Panc1 (cell line): ENCODE measurements at regions not wholly inside any gene's neighbourhood (a gene's known extent, or its start where the extent isn't known, plus 50 kb on each side); places are given as distances from the start of the nearest gene placed in this dataset.

Source experiments
- POLR2AphosphoS5 ChIP-seq: IDR thresholded peaks from 2 replicates; pipeline ENCODE4 v1.6.1; 2012; ENCODE audit warnings: mild to moderate bottlenecking, low read depth, low read length, moderate library complexity
- REST ChIP-seq, 2 experiments: IDR thresholded peaks; 2 replicates each; pipeline ENCODE4 v1.6.1; 2011 to 2012; ENCODE audit warnings: low read depth in 2 of 2, control low read depth in 1 of 2, low read length in 1 of 2, mild to moderate bottlenecking in 1 of 2, moderate library complexity in 1 of 2; ENCODE audit not compliant: insufficient read depth in 1 of 2
- SIN3A ChIP-seq: IDR thresholded peaks from 2 replicates; pipeline ENCODE4 v1.6.1; 2012; ENCODE audit warnings: low read depth, mild to moderate bottlenecking, low read length, moderate library complexity, borderline replicate concordance; ENCODE audit not compliant: insufficient read depth
- TCF7L2 ChIP-seq: IDR thresholded peaks from 2 replicates; pipeline ENCODE4 v1.6.1; 2011; ENCODE audit warnings: mild to moderate bottlenecking, low read depth, low read length, inconsistent platforms
- TF ChIP-seq, protein P1 (sequence below): fragments of 450-650 bp; IDR thresholded peaks from 2 replicates; pipeline ENCODE4 v1.5.1; 2017; ENCODE audit warnings: mild to moderate bottlenecking

GRCh38 chr4:149102765-149103164, 660.6 kb upstream of the NR3C2 start:
- TF ChIP-seq, protein P1, sequence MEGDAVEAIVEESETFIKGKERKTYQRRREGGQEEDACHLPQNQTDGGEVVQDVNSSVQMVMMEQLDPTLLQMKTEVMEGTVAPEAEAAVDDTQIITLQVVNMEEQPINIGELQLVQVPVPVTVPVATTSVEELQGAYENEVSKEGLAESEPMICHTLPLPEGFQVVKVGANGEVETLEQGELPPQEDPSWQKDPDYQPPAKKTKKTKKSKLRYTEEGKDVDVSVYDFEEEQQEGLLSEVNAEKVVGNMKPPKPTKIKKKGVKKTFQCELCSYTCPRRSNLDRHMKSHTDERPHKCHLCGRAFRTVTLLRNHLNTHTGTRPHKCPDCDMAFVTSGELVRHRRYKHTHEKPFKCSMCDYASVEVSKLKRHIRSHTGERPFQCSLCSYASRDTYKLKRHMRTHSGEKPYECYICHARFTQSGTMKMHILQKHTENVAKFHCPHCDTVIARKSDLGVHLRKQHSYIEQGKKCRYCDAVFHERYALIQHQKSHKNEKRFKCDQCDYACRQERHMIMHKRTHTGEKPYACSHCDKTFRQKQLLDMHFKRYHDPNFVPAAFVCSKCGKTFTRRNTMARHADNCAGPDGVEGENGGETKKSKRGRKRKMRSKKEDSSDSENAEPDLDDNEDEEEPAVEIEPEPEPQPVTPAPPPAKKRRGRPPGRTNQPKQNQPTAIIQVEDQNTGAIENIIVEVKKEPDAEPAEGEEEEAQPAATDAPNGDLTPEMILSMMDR, result no peak
- TF ChIP-seq SIN3A, result no peak
- no peak for TF ChIP-seq TCF7L2
- TF ChIP-seq POLR2AphosphoS5, result no peak
- TF ChIP-seq REST (IDR thresholded peaks at IDR 0.05; ENCODE audit: insufficient read depth in 1 of 2, low read depth in 2 of 2, low read length in 1 of 2), result no peak
